ENCODE measurements at regions not wholly inside any gene's neighbourhood (a gene's known extent, or its start where the extent isn't known, plus 50 kb on each side); places are given as distances from the start of the nearest gene placed in this dataset.
"Not testable (repeated sequence)": the region's sequence is repeated elsewhere in the genome, so short reads cannot be mapped to it uniquely, and the experiment has no call there.

DNA sequence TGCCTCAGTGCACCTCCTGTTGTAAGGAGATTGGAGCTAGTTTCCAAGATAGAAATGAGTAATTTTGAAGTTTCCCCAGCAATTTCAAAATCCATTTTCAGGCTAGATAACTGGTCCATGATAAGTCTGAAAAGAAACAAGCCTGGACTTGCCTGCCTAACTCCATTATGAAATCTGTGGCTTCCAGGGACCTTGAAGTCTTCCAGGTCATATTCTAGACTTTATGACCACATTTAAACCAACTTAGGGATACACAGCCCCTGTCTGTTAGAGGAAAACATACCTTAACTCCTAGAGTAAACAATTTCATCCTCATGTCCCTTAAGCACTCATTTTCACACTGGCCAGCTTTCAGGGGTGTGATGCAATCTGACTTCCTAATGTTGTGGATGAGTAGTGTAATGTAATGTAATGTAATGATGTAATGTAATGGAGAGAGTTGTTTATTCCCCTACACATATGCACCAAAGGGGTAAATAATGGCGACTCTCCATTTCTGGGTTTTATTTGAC, 96.7 kb upstream of the FAM20A start:
- no peak for DNase-seq

DNA sequence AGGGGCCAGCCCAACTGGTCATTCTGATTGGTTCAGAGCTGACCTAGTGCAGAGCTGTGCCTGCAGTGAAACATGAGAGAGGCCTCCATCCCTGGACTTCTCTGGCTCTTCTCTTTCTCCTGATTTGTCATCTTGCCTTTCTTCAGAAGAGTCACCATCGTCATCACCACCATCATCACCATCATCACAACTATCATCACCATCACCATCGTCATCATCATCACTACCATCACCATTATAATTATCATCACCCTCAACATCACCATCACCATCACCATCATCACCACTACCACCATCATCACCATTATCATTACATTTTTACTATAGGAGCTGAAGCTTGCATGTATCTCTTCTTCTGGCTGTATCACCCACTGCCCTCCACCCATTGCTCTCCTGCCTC, 94.5 kb upstream of the FAM20A start:
- DNase-seq: no peak

DNA sequence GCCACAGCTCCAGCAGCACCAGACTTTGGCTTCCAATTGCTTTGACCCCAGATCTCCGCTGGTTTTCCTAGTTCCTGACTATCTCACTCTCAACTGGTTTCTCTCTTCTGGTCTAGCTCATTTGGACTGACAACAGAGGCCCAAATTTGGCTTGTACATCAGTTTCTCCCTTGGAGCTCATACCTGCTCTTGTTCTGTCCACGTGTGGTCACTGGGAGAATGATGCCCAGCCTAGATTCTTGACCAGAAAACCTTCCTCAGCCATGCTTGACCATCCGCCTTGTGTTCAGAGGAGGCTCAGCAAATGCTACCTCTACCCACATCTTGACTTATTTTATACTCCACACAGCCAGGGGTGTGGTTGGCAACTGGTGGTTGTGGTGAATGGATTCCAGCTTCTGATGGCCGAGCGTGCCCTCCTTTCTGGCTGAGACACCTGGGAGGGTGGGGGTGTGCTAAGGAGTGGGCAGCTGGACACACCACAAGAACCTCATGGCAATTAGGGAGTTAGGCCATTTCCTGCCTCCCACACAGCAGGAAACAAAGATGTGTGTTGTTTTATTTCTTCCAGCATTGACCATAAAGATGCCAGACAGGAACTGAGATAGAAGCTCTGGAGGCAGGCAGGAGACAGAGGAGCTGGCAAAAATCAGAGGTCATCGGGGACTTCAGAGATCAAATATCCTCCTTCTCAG, 93.8 kb upstream of the FAM20A start:
- DNase-seq: no peak

DNA sequence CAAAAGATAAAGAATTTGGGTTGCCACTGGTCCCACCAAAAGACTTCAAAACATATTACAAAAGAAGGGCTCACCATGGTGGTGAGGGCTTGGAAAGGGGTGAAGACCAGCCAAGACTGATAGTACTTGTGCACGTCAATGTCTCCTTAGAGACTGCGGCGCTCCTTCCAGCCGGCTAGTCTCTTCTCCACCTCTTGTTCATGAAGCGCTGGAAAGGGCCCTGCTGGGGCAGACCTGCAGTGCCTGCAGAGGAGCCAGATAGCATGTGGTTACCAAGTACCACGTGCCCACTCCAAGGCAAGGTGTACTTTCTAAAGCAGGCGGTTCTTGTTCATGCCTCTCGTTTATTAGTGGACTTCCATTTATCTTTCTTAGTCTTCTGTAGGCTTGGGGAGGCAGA, 92.7 kb upstream of the FAM20A start:
- no peak for DNase-seq

DNA sequence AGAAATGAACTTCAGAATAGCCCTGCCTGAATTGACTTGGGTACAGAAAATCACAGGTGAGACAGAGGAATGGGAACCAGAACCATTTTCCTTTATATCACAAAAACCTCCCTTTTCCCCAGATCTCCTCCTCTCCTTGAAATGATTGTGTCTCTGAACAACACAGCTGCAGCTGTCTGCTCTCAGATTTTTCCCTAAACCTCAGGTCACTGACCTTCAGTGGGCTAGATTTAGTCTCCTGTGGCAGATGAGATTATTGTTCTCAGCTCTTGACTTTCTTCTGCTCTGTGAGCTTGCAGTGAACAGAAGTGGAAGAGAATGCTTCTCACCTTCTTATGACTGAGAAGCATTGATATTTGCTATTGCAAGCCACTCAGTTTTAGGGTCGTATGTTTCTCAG, 92.3 kb upstream of the FAM20A start:
- DNase-seq: no peak

DNA sequence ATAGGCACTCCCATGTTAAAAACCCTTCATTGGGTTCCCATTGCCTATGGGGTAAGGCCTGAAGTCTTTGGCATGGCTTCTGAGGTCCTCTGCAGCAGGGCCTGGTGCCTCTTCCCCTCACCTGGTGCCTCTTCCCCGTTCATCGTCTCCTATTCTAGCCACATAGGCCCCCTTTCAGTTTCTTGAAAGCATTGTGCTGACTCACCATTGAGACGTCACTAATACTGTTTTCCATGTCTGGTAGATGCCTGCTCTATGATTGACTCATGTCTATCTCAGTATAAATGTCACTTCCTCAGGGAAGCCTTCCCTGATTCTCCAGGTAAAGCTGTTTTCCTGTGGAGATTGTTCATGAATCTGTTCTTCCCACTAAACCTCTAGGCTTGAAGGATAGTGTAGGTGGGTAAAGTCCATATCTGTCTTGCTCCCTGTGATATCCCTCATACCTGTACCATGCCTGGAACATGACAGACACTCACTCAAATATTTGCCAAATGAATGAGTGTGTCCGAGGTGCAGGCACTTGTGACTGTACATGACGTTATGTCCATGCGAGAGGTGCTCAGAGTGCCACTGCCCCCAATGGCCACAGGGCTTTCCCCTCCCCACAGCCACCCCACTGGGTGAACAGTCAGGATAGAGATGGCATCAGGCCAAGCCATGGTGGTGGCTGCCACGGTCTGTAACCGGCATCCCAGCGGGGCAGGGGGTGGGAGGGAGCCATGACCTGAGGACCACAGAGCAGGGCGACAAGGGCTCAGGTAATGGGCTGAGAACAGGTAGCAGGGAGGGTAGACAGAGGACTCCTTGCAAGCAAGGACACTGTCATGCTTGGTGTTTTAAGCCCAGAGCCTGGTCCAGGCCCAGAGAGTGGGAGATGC, 85.2 kb upstream of the FAM20A start:
- no peak for DNase-seq

DNA sequence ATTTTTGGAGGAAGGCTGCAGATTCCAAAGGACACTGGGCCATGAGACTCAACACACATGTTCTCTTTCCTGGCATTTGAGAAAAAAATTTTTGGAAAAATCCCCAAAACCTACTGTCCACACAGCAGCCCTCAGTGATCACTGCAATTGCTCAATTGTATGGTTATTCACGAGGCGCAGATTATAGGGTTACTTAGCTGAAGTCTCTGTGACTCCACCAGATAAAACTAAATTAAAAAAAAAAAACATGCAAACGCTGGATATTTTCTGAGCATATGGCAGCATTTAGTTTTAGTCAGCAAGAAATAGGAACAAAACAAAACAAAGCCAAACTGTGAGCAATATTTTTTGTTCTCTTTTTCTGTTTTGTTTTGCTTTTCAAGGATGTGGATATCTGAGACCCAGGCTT, 83.8 kb upstream of the FAM20A start:
- no peak for DNase-seq

DNA sequence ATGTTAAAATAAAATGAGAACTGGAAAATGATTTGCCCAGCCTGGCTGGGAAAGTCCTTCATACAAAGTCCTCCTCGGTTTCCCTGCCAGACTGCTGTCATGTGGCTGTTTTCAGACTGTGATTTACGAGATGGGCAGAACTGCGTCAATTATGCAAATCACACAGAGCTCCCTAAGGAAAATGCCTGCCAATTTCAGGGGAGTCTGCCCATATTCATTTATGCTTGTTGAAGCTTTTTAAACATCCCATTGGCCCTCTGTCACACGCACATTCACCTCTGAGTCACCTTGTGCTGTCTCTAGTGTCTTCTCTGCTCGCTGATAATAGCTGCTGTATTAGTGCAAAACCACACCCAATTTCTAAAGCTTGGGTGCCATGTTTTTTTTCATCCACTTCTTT, 81.7 kb upstream of the FAM20A start:
- DNase-seq: no peak

DNA sequence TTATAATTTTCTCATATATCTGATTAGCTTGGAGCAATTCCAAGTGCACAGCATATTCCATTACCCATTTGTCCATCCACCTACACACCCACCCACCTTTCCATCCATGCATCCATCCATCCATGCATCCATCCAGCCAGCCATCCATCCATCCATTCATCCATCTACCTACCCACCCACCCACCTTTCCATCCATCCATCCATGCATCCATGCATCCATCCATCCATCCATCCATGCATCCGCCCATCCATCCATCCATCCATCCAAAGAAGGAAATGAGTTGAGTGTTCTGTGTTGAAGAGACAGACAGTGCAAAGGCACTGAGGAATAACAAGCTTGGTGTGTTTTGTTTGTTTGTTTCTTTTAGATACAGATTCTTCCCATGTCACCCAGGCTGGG, 78.7 kb upstream of the FAM20A start:
- no peak for DNase-seq

DNA sequence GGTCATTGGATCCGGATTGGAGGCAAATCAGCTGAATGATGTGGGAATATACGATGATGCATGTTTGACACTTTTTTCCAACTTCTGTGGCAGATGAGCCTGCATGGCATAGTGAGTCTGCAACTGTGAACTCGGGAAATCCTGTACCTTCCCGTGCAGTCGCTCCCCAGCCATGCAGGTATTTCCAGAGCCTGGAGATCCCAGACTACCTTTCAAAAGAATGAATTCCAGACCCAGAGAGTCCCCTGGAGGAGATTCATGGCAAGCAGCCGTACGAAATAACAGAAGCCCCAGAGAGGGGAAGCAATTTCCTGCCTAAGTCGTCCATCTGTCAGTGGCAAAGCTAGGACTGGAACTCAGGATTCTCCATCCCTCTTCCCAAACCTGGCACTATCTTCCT, 75.7 kb upstream of the FAM20A start:
- DNase-seq: no peak

DNA sequence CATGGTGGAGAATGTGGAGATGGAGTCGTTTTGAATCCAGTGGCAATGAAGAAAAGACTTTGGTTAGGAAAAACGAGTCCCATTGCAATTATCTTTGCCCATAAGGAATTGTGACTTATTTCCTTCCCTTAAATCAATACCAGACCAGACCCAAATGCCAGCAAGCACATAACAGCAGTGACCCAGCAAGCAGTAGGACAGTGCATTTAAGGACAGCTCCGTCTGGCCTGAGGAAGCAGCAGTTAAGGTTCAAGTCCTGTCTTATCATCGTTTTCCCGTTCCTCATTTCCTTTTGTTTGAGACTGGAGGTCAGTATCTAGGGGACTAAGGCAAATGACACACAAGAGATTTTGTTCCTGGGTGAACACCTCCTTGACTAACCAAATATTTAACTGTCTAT, 74.6 kb upstream of the FAM20A start:
- no peak for DNase-seq

DNA sequence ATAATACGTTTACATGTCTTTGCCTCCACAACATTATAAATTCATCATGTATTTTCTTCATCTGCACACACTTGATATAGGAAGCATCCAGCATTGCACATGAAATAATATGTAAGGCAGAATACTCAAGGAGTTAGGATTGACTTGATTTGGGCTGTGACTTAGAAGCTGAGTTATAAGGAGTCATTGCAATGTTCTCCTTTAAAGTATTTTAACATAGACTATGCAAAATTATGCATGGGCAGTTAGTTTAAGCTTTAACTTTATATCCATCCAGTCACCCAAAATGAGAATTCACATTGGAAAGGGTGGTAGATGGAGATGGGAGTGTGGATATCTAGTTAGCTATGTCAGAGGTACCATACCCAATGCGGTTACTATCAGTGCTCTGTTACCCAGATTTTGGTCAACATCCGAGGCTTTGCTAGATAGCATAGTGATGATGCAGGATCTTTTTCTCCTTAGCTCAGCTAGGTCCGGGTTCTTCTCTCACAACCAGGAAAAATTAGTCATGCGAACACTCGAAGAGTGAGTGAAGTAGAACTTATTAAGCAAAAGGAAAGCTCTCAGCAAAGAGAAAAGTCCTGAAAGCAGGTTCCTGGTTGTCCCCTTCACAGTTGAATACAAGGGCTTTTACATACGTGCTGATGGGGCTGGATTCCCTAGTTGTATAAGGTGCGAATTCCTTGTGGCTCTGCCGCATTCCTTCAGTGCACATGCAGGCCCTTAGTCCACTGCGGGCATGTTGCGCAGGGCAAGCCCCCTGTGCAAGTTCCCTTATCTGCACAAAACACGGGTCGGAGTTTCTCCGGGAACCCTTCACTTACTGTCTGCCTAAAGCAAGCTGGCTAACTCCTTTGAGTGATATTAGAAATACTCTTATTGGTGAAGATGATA, 73.1 kb upstream of the FAM20A start:
- no peak for DNase-seq

DNA sequence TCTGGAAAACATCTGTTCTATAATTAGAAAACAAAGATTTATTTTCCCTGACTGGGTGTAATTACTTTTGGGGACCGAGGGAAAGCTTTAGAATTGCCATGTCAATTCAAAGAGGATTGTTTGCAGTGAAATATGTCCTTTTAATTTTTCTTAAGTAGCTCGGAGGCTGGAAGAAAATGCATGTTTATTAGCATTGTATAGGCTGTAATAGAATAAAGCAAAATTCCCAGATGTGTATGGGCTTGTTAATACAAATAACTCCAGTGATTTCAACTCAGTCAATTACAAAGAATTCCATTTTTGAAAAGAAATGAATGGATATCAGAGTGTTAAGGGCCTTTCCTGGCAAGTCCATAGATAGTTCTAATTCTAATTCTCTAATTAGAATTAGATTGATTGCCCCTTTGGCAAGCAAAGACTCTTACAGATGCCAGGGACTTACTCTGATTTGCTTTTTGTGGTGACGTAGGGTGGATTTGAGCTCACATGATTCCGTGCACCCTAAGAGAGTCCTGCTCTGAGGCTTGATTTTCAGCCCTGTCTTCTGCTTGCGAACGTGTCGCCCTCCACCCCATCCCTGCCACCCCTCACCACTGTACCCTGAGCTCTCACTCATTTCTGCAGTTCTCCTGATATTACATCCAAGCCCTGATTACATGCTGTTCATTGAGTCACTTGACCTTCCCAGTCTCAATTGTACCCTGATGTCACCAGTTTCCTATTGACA, 70.0 kb upstream of the FAM20A start:
- DNase-seq: no peak

DNA sequence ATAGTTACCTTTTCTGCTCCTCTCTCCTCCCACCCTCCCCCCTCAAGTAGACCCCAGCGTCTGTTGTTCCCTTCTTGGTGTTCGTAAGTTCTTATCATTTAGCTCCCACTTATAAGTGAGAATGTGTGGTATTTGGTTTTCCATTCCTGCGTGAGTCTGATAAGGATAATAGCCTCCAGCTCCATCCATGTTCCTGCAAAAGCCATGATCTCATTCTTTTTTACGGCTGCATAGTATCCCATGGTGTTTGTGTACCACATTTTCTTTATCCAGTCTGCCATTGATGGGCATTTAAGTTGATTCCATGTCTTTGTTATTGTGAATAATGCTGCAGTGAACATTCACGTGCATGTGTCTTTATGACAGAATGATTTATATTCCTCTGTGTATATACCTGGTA, 65.3 kb upstream of the FAM20A start:
- DNase-seq: not testable (repeated sequence)

DNA sequence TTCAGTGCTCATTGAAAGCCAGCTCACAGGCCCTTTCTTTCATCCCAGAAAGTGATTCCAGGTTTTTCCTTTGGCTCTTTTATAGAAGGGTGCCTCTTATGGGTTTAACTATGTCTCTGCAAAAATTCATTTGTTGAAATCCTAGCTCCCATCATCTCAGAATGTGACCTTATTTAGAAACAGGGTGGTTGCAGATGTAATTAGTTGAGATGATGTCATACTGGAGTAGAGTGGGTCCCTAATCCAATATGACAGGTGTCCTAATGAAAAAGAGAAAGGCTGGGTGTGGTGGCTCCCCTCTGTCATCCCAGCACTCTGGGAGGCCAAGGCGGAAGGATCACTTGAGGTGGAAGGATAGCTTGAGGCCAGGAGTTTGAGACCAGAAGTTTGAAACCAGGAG, 64.2 kb upstream of the FAM20A start:
- no peak for DNase-seq

DNA sequence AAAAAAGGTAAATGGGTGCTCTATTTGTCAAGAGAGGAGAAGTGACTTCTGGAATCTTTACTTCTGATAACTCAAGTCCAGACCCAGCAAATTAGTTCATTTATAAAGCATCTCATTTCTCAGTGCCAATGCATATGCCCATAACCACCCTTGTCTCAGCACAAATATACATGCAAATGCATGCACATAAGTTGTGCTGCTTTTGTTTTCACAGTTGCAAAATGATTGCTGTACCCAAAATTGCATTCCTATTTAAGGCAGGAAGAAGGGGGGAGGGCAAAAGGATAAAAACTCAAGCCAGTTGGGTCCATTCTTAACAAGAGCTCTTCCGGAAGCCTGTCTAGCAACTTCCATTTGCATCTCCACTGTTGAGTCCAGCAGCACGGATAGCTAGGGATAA, 61.3 kb upstream of the FAM20A start:
- no peak for DNase-seq

DNA sequence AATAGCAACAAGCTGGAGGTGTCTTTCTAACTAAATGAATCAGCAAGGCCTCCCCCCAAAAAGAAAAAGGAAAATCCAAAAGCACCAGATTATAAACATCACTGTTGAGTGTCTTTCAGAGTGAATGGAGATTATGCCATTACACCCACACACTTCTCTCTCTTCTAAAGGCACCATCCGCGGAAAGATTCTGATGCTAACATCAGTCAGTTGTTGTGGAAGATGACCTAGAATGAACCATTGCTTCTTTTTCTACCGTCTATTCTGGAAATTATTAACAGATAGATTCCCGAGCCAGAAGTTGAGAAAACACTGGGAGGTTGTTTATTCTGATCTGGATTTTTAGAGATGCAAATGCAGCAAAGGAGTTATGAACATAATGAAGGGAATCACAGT, 60.9 kb upstream of the FAM20A start:
- DNase-seq: no peak

DNA sequence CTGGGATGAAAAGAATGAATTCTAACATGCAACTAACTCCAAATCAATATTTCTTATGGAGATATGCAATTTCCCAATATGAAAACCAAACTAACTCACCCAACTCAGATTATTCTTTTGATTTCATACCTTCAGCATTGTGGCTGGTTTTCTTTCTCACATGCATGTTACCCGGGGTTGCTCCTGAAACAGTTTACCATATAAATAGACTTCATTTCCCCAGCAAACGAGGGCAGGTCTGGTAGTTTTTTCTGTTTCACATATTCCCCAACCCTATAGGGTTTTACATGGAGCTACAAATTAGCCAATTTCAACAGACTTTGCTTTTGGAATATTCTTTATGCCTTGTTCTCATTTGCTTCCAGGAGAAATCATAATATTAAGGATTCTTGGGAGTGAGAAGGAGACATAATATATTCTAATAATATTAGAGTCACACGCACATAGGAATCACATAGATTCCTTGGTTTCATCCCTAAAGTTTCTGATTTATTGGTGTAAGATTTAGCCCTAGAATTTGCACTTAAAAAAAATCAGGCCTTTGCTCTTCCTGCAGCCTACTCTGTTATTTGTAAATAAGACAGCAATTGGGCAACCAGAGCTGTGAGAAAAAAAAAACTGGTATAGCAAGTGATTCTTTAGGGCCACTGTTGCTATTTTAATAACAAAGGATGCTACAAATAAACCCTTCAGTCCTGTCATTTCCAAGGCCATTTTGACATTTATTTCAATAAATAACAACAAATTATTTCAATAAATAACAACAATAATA, 60.3 kb upstream of the FAM20A start:
- no peak for DNase-seq

DNA sequence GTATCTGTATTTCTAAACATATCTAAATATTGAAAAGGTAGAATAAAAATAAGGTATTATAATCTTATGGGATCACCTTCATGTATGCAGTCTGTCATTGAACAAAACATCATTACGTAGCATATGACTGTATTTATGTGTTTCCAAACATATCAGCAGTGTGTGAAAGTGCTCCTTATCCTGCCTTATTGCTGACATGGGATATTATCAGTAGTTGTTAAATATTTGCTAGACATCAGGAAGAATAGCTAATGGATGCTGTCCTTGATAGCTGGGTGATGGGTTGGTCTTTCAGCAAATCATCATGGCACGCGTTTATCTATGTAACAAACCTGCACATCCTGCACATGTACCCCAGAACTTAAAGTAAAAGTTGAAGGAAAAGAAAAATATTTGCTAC, 59.1 kb upstream of the FAM20A start:
- DNase-seq: no peak

DNA sequence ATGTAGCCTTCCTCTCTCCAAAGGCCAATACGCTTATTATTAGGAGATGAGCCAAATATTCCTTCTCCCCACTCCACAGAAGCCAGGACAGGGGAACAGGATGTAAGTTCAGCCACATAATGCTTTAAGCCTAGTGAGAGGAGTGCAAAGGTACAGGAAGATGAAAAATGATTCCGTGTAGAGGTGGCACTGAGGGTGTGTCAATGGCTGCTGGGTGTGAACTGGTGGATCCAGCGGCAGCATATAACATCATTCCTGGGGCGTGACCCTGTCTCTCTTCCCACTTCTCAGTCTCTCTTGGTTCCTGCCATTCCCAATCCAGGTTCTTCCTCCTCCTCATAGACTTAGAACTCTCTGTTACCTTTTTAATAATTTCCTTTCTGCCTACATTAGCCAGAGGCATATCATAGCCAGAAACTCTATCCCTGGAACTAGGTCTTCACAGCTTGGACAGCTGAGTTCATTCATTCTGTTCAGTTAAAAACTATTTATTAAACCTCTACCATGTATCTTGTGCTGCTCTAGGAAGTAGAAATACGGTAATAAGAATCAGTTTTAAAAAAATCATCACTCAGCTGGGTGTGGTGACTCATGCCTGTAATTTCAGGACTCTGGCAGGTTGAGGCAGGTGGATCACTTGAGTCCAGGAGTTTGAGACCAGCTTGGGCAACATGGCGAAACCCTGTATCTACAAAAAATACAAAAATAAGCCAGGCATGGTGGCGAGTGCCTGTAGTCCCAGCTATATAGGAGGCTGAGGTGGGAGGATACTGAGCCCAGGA, 58.0 kb upstream of the FAM20A start:
- no peak for DNase-seq

DNA sequence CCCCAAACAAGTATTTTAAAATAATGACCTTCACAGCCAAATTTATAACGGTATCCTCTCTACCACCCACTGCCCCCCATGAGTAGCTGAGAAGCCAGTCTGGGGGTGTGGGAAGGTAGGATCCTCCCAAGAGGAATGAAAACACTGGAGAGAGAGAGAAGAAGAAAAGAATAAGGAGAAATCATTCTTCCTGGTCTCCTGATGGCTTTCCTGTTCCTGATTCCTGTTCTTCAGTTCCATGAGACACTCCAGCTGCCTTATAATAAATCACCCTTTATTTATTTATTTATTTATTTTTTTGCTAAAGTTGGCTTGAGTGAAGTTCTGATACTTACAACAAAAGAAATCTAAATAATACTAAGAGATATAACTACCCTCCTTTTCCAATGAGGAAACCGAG, 56.4 kb upstream of the FAM20A start:
- no peak for DNase-seq

All from NCI-H1092 (cell line).